Body of pancreas (tissue), 4 donors: ENCODE measurements at regions not wholly inside any gene's neighbourhood (a gene's known extent, or its start where the extent isn't known, plus 50 kb on each side); places are given as distances from the start of the nearest gene placed in this dataset.

Source experiments
- CTCF ChIP-seq, 7 experiments: fragments of 450-650 bp in 4 of 7; fragments of 200-600 bp in 3 of 7; sonication (generic) in 3 of 7; IDR thresholded peaks; one replicate each; pipeline ENCODE4 v1.5.1; 2016 to 2019; ENCODE audit warnings: antibody characterized with exemption in 7 of 7
- POLR2A ChIP-seq, 3 donors: fragments of 450-650 bp; IDR thresholded peaks; one replicate each; pipeline ENCODE4 v1.6.1; 2016; ENCODE audit warnings: antibody characterized with exemption in 3 of 3, mild to moderate bottlenecking in 2 of 3

- no peak for TF ChIP-seq CTCF (IDR thresholded peaks at IDR 0.05)
- no peak for TF ChIP-seq POLR2A (IDR thresholded peaks at IDR 0.05)
Measured at GRCh38 chr1:238549137-238549536, 658.4 kb upstream of the ZP4 start.
